NCI-H748 treated with DMSO at 0.1 percent for 48 hours (cell line): ENCODE measurements at regions not wholly inside any gene's neighbourhood (a gene's known extent, or its start where the extent isn't known, plus 50 kb on each side); places are given as distances from the start of the nearest gene placed in this dataset.
A peak's percentile ranks its signal among the peaks of the same experiment; 100 is the strongest.
"Not testable (repeated sequence)": the region's sequence is repeated elsewhere in the genome, so short reads cannot be mapped to it uniquely, and the experiment has no call there.

ENCODE experiments used
- DNase-seq: peaks from one replicate; lab custom pipeline; 2025; lab: John Stamatoyannopoulos, UW

DNA sequence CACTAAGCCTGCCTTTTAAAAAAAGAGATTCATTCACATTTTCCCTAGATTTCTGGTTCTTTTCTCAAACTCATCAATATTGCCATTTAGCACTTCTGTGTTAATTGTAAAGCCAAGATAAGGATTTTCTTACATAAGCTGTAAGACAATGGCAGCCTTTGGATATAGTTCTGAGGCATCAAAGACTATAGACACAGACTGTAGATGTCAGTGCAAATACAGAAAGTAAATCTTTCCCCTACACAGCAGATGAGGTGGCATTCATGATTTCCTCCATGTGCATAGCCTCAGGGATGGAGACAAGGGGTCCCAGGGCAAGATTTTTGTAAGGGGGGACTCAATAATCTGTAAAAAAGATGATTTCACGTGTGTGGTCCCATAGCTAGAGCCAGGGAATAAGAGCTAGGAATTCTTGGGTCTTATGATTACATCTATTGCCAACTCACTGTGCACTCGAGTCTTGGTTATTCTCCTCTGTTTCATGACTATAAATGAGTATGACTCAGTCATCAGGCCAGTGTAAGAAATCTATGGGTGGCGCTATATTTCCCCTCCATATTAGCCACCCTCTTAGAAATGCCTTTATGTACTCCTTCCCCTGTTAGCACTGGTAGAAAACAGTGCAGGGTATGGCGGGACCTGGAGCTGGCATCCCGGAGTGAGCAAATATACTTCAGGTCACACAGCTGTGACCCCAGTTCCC, 207.5 kb downstream of the EXOC5 start:
- DNase-seq, result peak; percentile 33

DNA sequence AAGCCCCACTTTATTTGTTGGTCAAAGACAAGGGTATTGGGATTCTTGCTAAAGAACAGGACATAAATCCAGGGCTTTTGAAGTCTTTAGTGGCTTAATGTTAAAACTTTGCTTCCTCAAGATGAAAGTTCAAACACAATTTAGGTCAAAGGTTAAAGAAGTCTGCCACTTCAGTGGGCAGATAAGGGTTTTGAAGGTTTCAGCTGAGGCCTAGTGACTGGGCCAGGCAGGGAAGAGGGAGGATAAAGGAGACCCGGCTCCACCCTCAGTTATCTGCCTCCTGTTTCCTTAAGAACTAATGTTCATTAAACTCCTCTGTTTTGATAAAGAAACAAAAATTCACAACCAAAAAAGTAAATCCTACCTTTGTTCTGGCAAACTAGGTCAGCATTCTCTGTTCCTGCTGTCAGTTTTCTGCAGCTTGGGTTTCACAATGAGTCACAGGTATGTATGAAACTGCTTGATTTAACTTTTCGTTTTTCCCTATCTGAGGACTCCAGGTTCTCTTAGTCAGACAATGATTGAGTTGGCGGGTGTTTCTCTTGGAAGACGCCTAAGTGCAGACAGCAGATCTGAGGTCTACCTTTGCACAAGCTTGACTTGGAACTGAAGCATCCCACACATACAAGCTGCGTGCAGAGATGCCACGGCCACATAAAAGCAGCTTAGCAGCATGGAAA, 208.3 kb downstream of the EXOC5 start:
- no peak for DNase-seq

GRCh38 chr14:57058319-57058718, 210.4 kb downstream of the EXOC5 start:
- no peak for DNase-seq

GRCh38 chr14:57057803-57058202, 210.9 kb downstream of the EXOC5 start:
- peak; percentile 75 for DNase-seq

GRCh38 chr14:57056522-57056921, 212.2 kb downstream of the EXOC5 start:
- DNase-seq, result not testable (repeated sequence)

GRCh38 chr14:57052705-57053302, 215.9 kb downstream of the EXOC5 start:
- no peak for DNase-seq

DNA sequence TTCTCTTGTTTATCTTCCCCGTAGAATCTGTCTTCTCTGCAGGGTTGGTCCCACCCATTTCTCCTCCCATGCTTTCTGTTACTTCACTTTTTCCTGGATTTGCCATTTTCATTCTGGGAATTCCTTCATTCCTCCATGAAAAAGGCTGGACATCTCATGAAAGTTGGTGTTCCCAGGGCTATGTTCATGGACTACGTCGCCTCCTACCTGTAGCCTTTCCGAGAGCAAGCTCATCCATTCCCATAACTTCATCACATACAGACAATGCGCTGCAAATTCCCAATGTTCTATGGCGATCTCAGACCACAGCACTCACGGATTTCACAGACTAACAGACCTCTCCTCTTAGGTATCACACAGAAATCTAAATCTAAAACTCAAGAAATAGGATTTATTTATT, 217.1 kb downstream of the EXOC5 start:
- no peak for DNase-seq

DNA sequence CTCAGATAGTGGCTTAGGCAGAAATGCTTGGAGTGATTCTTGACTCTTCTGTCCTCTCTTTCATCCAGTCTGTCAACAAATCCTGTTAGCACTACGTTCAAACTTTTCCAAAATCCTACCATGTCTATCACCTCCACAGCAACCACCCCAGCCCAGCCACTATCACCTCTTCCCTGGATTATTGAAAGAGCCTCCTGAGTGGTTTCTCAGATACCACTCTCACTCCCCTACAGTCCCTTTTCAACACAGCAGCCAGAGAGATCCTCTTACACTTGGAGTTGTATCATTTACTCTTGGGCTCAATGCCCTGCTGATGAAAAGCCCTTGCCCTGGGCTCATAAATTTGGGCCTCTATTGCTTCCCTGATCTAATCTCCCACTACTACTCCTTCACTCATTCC, 218.9 kb downstream of the EXOC5 start:
- no peak for DNase-seq

- no peak for DNase-seq
Measured at GRCh38 chr14:57046175-57046574, 222.5 kb downstream of the EXOC5 start.

GRCh38 chr14:57044101-57044973, 224.4 kb downstream of the EXOC5 start:
- DNase-seq, result not testable (repeated sequence)

DNA sequence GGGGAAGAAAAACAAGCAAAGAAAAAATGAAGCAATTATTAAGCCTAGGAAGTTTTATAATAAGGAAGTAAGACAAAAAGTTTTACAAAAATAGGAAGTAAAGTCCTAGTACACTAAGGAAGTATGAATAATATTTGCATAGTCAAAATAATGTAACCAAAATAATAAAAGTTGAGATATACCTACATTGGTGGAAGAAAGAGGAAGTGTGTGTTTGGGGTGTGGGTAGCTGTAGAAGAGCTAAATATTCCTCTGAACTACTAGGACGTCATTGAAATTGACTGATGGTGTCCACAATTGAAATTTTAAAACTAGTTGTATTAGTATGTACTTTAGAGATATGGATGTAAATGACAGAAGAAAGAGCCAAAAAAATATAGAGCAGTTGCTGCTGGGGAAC, 228.4 kb upstream of the OTX2 start:
- no peak for DNase-seq

GRCh38 chr14:57031474-57031873, 221.2 kb upstream of the OTX2 start:
- no peak for DNase-seq

- no peak for DNase-seq
Measured at GRCh38 chr14:57029620-57030253, 219.5 kb upstream of the OTX2 start.

DNA sequence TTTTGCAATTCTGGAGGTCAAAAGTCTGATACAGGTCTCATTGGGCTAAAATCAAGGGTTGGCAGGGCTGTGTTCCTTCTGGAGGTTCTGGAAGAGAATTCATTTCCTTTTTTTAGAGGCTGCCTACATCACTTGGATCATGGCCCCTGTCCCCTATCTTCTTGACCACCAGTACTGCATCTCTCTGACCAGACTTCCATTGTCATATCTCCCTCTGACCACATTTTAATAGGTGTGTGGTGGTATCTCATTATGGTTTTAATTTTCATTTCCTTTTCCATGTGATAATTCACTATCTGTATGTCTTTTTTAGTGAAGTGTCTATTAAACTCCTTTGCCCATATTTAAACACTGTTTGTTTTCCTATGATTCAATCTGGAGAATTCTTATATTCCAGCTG, 215.2 kb upstream of the OTX2 start:
- DNase-seq, result no peak

- no peak for DNase-seq
Measured at GRCh38 chr14:57022608-57023007, 212.3 kb upstream of the OTX2 start.

DNA sequence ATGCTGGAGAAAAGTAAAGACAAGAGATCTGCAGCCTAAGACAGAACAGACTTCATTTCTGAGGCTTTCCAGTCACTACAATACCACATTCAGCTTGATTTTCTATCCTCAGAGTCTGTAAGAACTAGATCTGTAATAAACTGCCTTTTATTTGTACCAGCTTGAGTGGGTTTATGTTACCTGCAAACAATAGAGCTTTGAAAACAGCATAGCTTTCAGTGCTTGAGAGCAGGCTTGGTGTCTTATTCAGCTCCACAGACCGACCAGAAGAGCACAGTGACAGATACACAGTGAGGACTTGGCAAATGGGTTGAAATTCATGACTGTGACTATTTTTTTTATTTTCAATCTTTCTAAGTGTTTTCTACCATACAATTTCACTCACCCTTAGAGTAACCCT, 207.8 kb upstream of the OTX2 start:
- DNase-seq, result no peak

DNA sequence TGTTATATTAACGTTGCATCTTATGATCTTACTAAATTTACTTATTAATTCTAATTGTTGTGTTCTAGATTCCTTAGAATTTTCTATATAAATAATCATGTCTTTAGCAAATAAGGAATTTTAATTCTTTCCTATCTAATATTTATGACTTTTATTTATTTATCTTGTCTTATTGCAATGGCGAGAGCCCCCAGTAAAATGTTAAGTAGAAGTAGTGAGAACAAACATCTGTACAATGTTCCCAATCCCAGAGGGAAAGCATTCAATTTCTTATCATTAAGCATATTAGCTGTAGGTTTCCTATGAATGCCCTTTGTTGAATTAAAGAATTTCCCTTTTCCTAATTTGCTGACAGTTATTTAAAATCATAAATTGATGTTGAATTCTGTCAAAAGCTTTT, 203.7 kb upstream of the OTX2 start:
- DNase-seq, result no peak

DNA sequence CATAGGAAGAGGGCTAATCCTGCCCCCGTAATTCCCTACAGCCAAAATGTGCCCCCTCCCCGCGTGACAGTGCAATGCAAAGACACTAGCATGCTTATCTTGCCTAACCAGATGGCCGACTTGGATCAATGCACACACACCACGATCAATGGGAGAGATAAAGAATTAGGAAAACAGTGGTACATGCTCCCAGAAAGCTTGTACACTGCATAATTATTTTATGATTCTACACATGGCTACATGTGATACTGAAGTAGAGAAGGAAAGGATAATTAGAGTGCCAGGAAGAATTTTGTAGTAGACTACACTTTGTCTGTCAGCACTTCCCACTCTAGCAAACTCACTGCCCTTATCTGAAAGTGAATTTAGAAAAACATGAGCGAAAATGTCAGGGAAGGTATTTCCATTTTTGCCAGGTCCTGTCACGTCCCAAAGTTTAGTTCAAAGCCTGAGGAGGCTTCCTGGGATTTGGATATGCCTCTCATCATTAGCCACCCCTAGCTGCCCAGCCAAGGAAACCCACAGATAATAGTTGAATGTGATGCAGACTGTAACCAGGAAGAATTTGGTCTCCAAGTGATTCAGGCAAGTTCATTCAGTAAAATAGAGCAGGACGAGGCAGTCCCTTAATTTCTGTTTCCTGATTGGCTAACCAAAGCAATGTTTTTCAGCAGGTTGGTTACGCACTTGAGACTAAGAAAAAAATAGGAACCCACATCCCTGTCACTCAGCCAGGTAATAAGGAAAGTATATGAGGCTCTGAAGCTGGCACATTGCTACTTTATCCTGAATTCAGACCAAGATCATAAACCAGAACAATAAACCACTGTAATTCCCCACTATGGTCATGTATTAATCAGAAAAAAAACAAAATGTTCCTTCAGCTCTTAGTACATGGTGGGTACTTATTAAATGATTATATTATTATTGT, 199.6 kb upstream of the OTX2 start:
- DNase-seq, result no peak

- no peak for DNase-seq
Measured at GRCh38 chr14:57008534-57008933, 198.3 kb upstream of the OTX2 start.

DNA sequence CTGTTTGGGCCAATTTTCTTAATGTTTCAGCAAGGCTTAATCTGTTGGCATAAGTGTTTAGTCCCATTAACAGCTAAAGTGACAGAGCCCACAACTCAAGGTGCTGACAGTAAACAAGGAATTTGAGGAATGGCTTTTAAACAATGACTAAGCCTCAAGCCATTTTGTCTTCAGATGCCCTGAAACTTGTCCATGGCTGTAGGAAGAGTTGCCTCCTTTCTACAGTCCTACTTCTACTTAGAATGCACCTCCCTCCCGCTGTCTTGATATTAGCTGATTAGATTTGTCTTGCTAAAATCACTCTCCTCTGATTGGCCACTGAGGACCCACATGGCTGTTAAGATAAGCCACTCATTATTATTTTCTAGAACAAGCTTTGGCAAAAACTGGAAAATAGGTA, 188.4 kb upstream of the OTX2 start:
- no peak for DNase-seq
